GM19463 (cell line): ENCODE measurements at regions not wholly inside any gene's neighbourhood (a gene's known extent, or its start where the extent isn't known, plus 50 kb on each side); places are given as distances from the start of the nearest gene placed in this dataset.
"Not testable (repeated sequence)": the region's sequence is repeated elsewhere in the genome, so short reads cannot be mapped to it uniquely, and the experiment has no call there.

Experiments
- ATAC-seq: cut with Tn5 transposase; IDR thresholded peaks from one replicate; pipeline ENCODE4 v1.9.1; 2021; ENCODE audit warnings: mild to moderate bottlenecking, moderate library complexity; ENCODE audit not compliant: unreplicated experiment

- no peak for ATAC-seq
Observed at GRCh38 chr4:53722110-53722509, 130.8 kb upstream of the LNX1 start.

- no peak for ATAC-seq
Observed at GRCh38 chr4:53721263-53721662, 130.0 kb upstream of the LNX1 start.

GRCh38 chr4:53720776-53721175 lies 129.5 kb upstream of the LNX1 start:
- no peak for ATAC-seq

- ATAC-seq, result no peak
Observed at GRCh38 chr4:53717064-53717549, 125.8 kb upstream of the LNX1 start.

GRCh38 chr4:53716471-53717063 lies 125.3 kb upstream of the LNX1 start:
- ATAC-seq, result no peak

GRCh38 chr4:53716011-53716410 lies 124.7 kb upstream of the LNX1 start:
- ATAC-seq, result no peak

- ATAC-seq, result no peak
Observed at GRCh38 chr4:53714236-53715140, 123.2 kb upstream of the LNX1 start.

- no peak for ATAC-seq
Observed at GRCh38 chr4:53713767-53714166, 122.5 kb upstream of the LNX1 start.

GRCh38 chr4:53713296-53713695 lies 122.0 kb upstream of the LNX1 start:
- no peak for ATAC-seq

- ATAC-seq, result no peak
Observed at GRCh38 chr4:53712408-53713020, 121.2 kb upstream of the LNX1 start.

- ATAC-seq, result no peak
Observed at GRCh38 chr4:53711926-53712325, 120.6 kb upstream of the LNX1 start.

GRCh38 chr4:53709693-53710092 lies 118.4 kb upstream of the LNX1 start:
- no peak for ATAC-seq

- no peak for ATAC-seq
Observed at GRCh38 chr4:53707491-53707890, 116.2 kb upstream of the LNX1 start.

- no peak for ATAC-seq
Observed at GRCh38 chr4:53706422-53707032, 115.2 kb upstream of the LNX1 start.

- no peak for ATAC-seq
Observed at GRCh38 chr4:53705972-53706371, 114.7 kb upstream of the LNX1 start.

- ATAC-seq, result peak; percentile 25
Observed at GRCh38 chr4:53705151-53705764, 114.0 kb upstream of the LNX1 start.

GRCh38 chr4:53704329-53704728 lies 113.0 kb upstream of the LNX1 start:
- no peak for ATAC-seq

GRCh38 chr4:53703267-53703655 lies 112.0 kb upstream of the LNX1 start:
- no peak for ATAC-seq

GRCh38 chr4:53702334-53703266 lies 111.3 kb upstream of the LNX1 start:
- ATAC-seq, result peak; percentile 64

GRCh38 chr4:53701260-53701659 lies 110.0 kb upstream of the LNX1 start:
- ATAC-seq, result not testable (repeated sequence)
